HFFc6 (cell line): ENCODE measurements at regions not wholly inside any gene's neighbourhood (a gene's known extent, or its start where the extent isn't known, plus 50 kb on each side); places are given as distances from the start of the nearest gene placed in this dataset.

Source experiments
- DNase-seq: peaks from one replicate; pipeline ENCODE4 v3.0.0-alpha.2; 2018
- H3K27ac Mint-ChIP-seq: 2 replicates; pipeline ENCODE4 v1.8.0; 2020; ENCODE audit warnings: mild to moderate bottlenecking, mixed read lengths
- H3K27me3 Mint-ChIP-seq: 2 replicates; pipeline ENCODE4 v1.8.0; 2021; ENCODE audit warnings: mild to moderate bottlenecking, moderate library complexity, mixed read lengths; ENCODE audit not compliant: insufficient read depth
- H3K36me3 Mint-ChIP-seq: 2 replicates; pipeline ENCODE4 v1.8.0; 2021; ENCODE audit warnings: low read depth, mixed read lengths
- H3K4me1 Mint-ChIP-seq: 2 replicates; pipeline ENCODE4 v1.8.0; 2020; ENCODE audit warnings: low read depth, mixed read lengths
- H3K4me3 Mint-ChIP-seq: 2 replicates; pipeline ENCODE4 v1.8.0; 2020; ENCODE audit warnings: mild to moderate bottlenecking, moderate library complexity, mixed read lengths
- H3K9me3 Mint-ChIP-seq: 2 replicates; pipeline ENCODE4 v1.8.0; 2020; ENCODE audit warnings: mild to moderate bottlenecking, mixed read lengths
- CTCF ChIP-seq: fragments of 200-600 bp; sonication (generic); IDR thresholded peaks from 2 replicates; pipeline ENCODE4 v1.5.0; 2021; ENCODE audit warnings: antibody characterized with exemption, mild to moderate bottlenecking

- H3K9me3 Mint-ChIP-seq: peaks cover 6% of the 10 kb centered on the region
- peaks cover 47% of the 10 kb centered on the region for H3K4me1 Mint-ChIP-seq
- peak overlapping the region; percentile 75 for H3K27ac Mint-ChIP-seq
- H3K4me3 Mint-ChIP-seq: peak overlapping the region; percentile 31; the same call in 1 of the 2 replicates
- DNase-seq: peak; percentile 43
- H3K36me3 Mint-ChIP-seq: peaks cover 5% of the 10 kb centered on the region; the same call in 1 of the 2 replicates
- H3K27me3 Mint-ChIP-seq: no peaks in the 10 kb centered on the region; the same call in none of the 2 replicates
- no peak for TF ChIP-seq CTCF
Measured at GRCh38 chr6:45718871-45719270, 296.8 kb downstream of the CLIC5 start.

GRCh38 chr6:45718131-45718530, 297.5 kb downstream of the CLIC5 start:
- peaks cover 5% of the 10 kb centered on the region; the same call in 1 of the 2 replicates for H3K36me3 Mint-ChIP-seq
- no peak overlapping the region for H3K27ac Mint-ChIP-seq
- H3K4me1 Mint-ChIP-seq: peaks cover 48% of the 10 kb centered on the region
- no peak for DNase-seq
- peaks cover 5% of the 10 kb centered on the region for H3K9me3 Mint-ChIP-seq
- H3K4me3 Mint-ChIP-seq: no peak overlapping the region
- no peak for TF ChIP-seq CTCF
- no peaks in the 10 kb centered on the region; the same call in none of the 2 replicates for H3K27me3 Mint-ChIP-seq

- no peak for TF ChIP-seq CTCF
Measured at GRCh38 chr6:45717715-45718114, 297.9 kb downstream of the CLIC5 start.

GRCh38 chr6:45717027-45717426, 298.6 kb downstream of the CLIC5 start:
- H3K4me3 Mint-ChIP-seq: no peak overlapping the region
- H3K36me3 Mint-ChIP-seq: no peaks in the 10 kb centered on the region
- H3K27ac Mint-ChIP-seq: no peak overlapping the region
- no peak for TF ChIP-seq CTCF
- no peaks in the 10 kb centered on the region for H3K9me3 Mint-ChIP-seq
- no peak for DNase-seq
- no peaks in the 10 kb centered on the region; the same call in none of the 2 replicates for H3K27me3 Mint-ChIP-seq
- H3K4me1 Mint-ChIP-seq: peaks cover 50% of the 10 kb centered on the region

More at GRCh38 chr6:45717715-45718114, 297.9 kb downstream of the CLIC5 start:
- H3K9me3 Mint-ChIP-seq: peaks cover 1% of the 10 kb centered on the region
- no peaks in the 10 kb centered on the region; the same call in none of the 2 replicates for H3K27me3 Mint-ChIP-seq
- no peak overlapping the region for H3K4me3 Mint-ChIP-seq
- no peak overlapping the region for H3K27ac Mint-ChIP-seq
- peaks cover 1% of the 10 kb centered on the region; the same call in 1 of the 2 replicates for H3K36me3 Mint-ChIP-seq
- peaks cover 47% of the 10 kb centered on the region for H3K4me1 Mint-ChIP-seq
- DNase-seq: no peak

GRCh38 chr6:45715508-45715803, 300.2 kb downstream of the CLIC5 start:
- Mint-ChIP-seq H3K4me1 (peaks cover 58% of the 10 kb centered on the region), H3K27ac (no peak overlapping the region; the same call in 1 of the 2 replicates), H3K9me3 (no peaks in the 10 kb centered on the region), H3K4me3 (no peak overlapping the region), H3K36me3 (no peaks in the 10 kb centered on the region), H3K27me3 (no peaks in the 10 kb centered on the region; the same call in 1 of the 2 replicates)
- no peak for TF ChIP-seq CTCF
- DNase-seq: no peak
